ACC112 (cell line): ENCODE measurements at regions not wholly inside any gene's neighbourhood (a gene's known extent, or its start where the extent isn't known, plus 50 kb on each side); places are given as distances from the start of the nearest gene placed in this dataset.
"Not testable (repeated sequence)": the region's sequence is repeated elsewhere in the genome, so short reads cannot be mapped to it uniquely, and the experiment has no call there.

Experiments
- H2AFZ ChIP-seq: fragments of 200-600 bp; sonication (generic); one replicate; pipeline ENCODE4 v1.6.0; 2017; ENCODE audit warnings: antibody characterized with exemption, low read length; ENCODE audit not compliant: unreplicated experiment
- H3K27ac ChIP-seq: fragments of 200-600 bp; sonication (generic); 2 replicates; pipeline ENCODE4 v1.5.1; 2014; ENCODE audit warnings: low read depth, mild to moderate bottlenecking, antibody characterized with exemption, low read length, moderate library complexity
- H3K27me3 ChIP-seq: fragments of 200-600 bp; sonication (generic); 2 replicates; pipeline ENCODE4 v1.6.1; 2014; ENCODE audit warnings: mild to moderate bottlenecking, antibody characterized with exemption, low read length, moderate library complexity, mixed read lengths; ENCODE audit not compliant: insufficient read depth
- H3K36me3 ChIP-seq: fragments of 200-600 bp; sonication (generic); 2 replicates; pipeline ENCODE4 v1.6.1; 2016; ENCODE audit warnings: mild to moderate bottlenecking, antibody characterized with exemption, low read length, moderate library complexity, mixed read lengths; ENCODE audit not compliant: insufficient read depth
- H3K4me1 ChIP-seq: fragments of 200-600 bp; sonication (generic); one replicate; pipeline ENCODE4 v1.6.1; 2016; ENCODE audit warnings: low read length, mixed read lengths; ENCODE audit not compliant: insufficient read depth, unreplicated experiment, control insufficient read depth
- H3K4me3 ChIP-seq: fragments of 200-600 bp; sonication (generic); 2 replicates; pipeline ENCODE4 v1.5.1; 2014; ENCODE audit warnings: mild to moderate bottlenecking, low read depth, low read length
- H3K79me2 ChIP-seq: fragments of 200-600 bp; sonication (generic); one replicate; pipeline ENCODE4 v1.6.0; 2016; ENCODE audit warnings: low read length; ENCODE audit not compliant: control insufficient read depth, unreplicated experiment, insufficient read depth

GRCh38 chr20:30949761-30950160, 307.7 kb upstream of the DEFB115 start:
- no peaks in the 10 kb centered on the region for H3K4me1 ChIP-seq
- no peaks in the 10 kb centered on the region for H3K27me3 ChIP-seq
- H3K27ac ChIP-seq = no peak overlapping the region
- H2AFZ ChIP-seq = no peak overlapping the region
- H3K4me3 ChIP-seq = no peak overlapping the region
- H3K79me2 ChIP-seq = no peaks in the 10 kb centered on the region
- H3K36me3 ChIP-seq = no peaks in the 10 kb centered on the region

GRCh38 chr20:30951088-30951487, 306.4 kb upstream of the DEFB115 start:
- H3K36me3 ChIP-seq, H3K27ac ChIP-seq, H3K4me3 ChIP-seq, H2AFZ ChIP-seq, H3K27me3 ChIP-seq, H3K4me1 ChIP-seq, H3K79me2 ChIP-seq: not testable (repeated sequence)

DNA sequence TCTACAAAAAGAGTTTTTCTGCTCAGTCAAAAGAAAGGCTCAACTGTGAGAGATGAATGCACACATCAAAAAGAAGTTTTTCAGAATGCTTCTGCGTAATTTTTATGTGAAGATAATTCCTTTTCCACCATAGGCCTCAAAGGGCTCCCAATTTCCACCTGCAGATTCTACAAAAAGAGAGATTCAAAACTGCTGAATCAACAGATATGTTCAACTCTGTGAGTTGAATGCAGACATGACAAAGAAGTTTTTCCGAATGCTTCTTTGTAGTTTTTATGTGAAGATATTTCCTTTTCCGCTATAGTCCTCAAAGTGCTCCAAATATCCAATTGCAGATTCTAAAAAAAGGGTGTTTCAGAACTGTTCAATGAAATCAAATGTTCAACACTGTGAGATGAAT, 300.8 kb upstream of the DEFB115 start:
- H3K27me3 ChIP-seq, H2AFZ ChIP-seq, H3K36me3 ChIP-seq, H3K4me3 ChIP-seq, H3K4me1 ChIP-seq, H3K27ac ChIP-seq, H3K79me2 ChIP-seq: not testable (repeated sequence)

- H2AFZ ChIP-seq, H3K27ac ChIP-seq, H3K4me3 ChIP-seq, H3K27me3 ChIP-seq, H3K36me3 ChIP-seq, H3K79me2 ChIP-seq, H3K4me1 ChIP-seq: not testable (repeated sequence)
Measured at GRCh38 chr20:30959208-30959607, 298.3 kb upstream of the DEFB115 start.

- H3K36me3 ChIP-seq = no peaks in the 10 kb centered on the region
- H3K27me3 ChIP-seq = no peaks in the 10 kb centered on the region
- no peaks in the 10 kb centered on the region for H3K79me2 ChIP-seq
- no peaks in the 10 kb centered on the region for H3K4me1 ChIP-seq
- no peak overlapping the region for H2AFZ ChIP-seq
- H3K27ac ChIP-seq = no peak overlapping the region
- no peak overlapping the region for H3K4me3 ChIP-seq
Measured at GRCh38 chr20:30963591-30963990, 293.9 kb upstream of the DEFB115 start.

GRCh38 chr20:30975859-30976258, 281.6 kb upstream of the DEFB115 start:
- not testable (repeated sequence) for H2AFZ ChIP-seq, H3K4me1 ChIP-seq, H3K27me3 ChIP-seq, H3K36me3 ChIP-seq, H3K4me3 ChIP-seq, H3K79me2 ChIP-seq, H3K27ac ChIP-seq

DNA sequence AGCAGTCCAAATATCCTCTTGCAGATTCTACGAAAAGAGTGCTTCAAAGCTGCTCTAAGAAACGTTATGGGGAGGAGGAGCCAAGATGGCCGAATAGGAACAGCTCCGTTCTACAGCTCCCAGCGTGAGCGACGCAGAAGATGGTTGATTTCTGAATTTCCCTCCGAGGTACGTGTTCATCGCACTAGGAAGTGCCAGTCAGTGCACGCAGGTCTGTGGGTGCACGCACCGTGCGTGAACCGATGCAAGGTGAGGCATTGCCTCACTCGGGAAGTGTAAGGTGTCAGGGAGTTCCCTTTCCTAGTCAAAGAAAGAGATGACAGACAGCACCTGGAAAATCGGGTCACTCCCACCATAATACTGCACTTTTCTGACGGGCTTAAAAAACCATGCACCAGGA, 272.1 kb upstream of the DEFB115 start:
- Histone ChIP-seq H3K36me3 (no peaks in the 10 kb centered on the region), H3K27ac (no peak overlapping the region), H2AFZ (no peak overlapping the region), H3K4me1 (no peaks in the 10 kb centered on the region), H3K4me3 (no peak overlapping the region), H3K79me2 (no peaks in the 10 kb centered on the region), H3K27me3 (no peaks in the 10 kb centered on the region)
